Progenitor cell of endocrine pancreas (in vitro differentiated cells): ENCODE measurements at regions not wholly inside any gene's neighbourhood (a gene's known extent, or its start where the extent isn't known, plus 50 kb on each side); places are given as distances from the start of the nearest gene placed in this dataset.
A peak's percentile ranks its signal among the peaks of the same experiment; 100 is the strongest.

Experiments
- DNase-seq: peaks from one replicate; pipeline ENCODE4 v3.0.0; 2021; ENCODE audit warnings: low spot score; ENCODE audit not compliant: unreplicated experiment
- H3K27ac Mint-ChIP-seq: 2 replicates; pipeline ENCODE4 v1.8.0; 2021; ENCODE audit warnings: mild to moderate bottlenecking, moderate library complexity, mixed read lengths
- H3K27me3 Mint-ChIP-seq: 2 replicates; pipeline ENCODE4 v1.8.0; 2021; ENCODE audit warnings: mixed read lengths
- H3K36me3 Mint-ChIP-seq: 2 replicates; pipeline ENCODE4 v1.8.0; 2022; ENCODE audit warnings: mixed read lengths; ENCODE audit not compliant: insufficient read depth
- H3K4me1 Mint-ChIP-seq: 2 replicates; pipeline ENCODE4 v1.8.0; 2021; ENCODE audit warnings: low read depth, mixed read lengths
- H3K4me3 Mint-ChIP-seq: 2 replicates; pipeline ENCODE4 v1.8.0; 2021; ENCODE audit warnings: low read depth, mild to moderate bottlenecking, moderate library complexity, mixed read lengths
- H3K9me3 Mint-ChIP-seq: 2 replicates; pipeline ENCODE4 v1.8.0; 2021; ENCODE audit warnings: low read depth, mixed read lengths
- TF ChIP-seq, protein P1 (sequence below): fragments of 200-600 bp; sonication (generic); IDR thresholded peaks from one replicate; pipeline ENCODE4 v1.5.0; 2021; ENCODE audit warnings: antibody characterized with exemption, mild to moderate bottlenecking; ENCODE audit not compliant: unreplicated experiment

DNA sequence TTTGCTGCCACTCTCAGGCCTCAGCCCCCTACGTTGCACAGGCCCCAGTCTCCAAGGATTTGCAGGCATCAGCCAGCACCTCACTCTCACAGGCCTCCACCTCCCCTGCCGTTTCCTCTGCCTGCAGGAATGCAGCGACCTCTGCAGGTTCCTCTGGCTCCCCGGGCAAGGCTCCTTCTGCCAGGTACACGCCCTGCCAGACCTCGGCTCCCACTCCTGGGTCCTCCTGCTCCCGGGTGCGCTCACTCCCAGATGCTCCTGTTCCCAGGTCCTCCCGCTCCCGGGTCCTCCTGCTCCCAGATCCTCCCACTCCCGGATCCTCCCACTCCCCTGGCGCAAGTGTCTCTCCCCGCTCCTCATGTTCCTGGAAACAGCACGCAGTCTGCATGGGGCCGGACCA is 144.4 kb upstream of the RADX start:
- DNase-seq: no peak
- TF ChIP-seq, protein P1, sequence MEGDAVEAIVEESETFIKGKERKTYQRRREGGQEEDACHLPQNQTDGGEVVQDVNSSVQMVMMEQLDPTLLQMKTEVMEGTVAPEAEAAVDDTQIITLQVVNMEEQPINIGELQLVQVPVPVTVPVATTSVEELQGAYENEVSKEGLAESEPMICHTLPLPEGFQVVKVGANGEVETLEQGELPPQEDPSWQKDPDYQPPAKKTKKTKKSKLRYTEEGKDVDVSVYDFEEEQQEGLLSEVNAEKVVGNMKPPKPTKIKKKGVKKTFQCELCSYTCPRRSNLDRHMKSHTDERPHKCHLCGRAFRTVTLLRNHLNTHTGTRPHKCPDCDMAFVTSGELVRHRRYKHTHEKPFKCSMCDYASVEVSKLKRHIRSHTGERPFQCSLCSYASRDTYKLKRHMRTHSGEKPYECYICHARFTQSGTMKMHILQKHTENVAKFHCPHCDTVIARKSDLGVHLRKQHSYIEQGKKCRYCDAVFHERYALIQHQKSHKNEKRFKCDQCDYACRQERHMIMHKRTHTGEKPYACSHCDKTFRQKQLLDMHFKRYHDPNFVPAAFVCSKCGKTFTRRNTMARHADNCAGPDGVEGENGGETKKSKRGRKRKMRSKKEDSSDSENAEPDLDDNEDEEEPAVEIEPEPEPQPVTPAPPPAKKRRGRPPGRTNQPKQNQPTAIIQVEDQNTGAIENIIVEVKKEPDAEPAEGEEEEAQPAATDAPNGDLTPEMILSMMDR: no peak
- H3K4me3 Mint-ChIP-seq: no peak overlapping the region
- H3K36me3 Mint-ChIP-seq: peaks cover 1% of the 10 kb centered on the region
- no peaks in the 10 kb centered on the region for H3K27me3 Mint-ChIP-seq
- no peak overlapping the region for H3K27ac Mint-ChIP-seq
- no peaks in the 10 kb centered on the region for H3K4me1 Mint-ChIP-seq
- H3K9me3 Mint-ChIP-seq: peaks cover 10% of the 10 kb centered on the region

DNA sequence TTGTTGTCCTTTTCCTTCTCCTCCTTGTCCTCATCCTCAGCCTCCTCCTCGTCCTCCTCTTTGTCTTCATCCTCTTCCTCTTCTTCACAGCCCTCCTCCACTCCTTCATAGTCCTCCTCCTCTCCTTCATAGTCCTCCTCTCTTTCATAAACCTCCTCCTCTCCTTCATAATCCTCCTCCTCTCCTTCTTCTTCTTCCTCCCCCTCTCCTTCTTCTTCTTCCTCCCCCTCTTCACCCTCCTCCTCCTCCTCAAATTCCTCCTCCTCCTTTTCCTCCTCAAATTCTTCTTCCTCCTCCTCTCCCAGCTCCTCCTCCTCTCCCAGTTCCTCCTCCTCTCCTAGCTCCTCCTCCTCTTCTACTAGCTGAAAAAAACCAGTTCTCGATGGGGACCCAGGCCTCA is 143.8 kb upstream of the RADX start:
- no peak overlapping the region for H3K27ac Mint-ChIP-seq
- TF ChIP-seq, protein P1: no peak
- peaks cover 1% of the 10 kb centered on the region for H3K36me3 Mint-ChIP-seq
- no peaks in the 10 kb centered on the region for H3K27me3 Mint-ChIP-seq
- no peaks in the 10 kb centered on the region for H3K4me1 Mint-ChIP-seq
- DNase-seq: no peak
- H3K4me3 Mint-ChIP-seq: no peak overlapping the region
- H3K9me3 Mint-ChIP-seq: peaks cover 10% of the 10 kb centered on the region

DNA sequence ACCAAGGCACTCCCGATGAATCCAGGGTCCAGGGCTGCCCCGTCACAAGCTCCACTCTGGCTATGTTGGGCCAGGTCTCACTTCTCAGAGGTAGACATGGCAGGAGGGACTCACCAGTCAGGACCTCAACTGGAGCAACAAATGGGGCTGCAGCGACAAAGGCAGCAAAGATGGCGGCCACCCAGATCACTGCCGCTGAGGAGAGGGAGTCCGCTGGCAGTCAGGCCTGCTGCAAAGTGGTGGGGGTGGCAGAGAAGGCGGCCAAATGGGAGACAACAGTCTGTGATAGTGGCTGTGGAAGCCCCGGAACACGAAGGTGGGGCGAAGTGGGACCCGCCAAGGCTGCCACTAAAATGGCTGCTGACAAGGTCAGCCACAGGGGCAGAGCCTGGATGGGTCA is 143.3 kb upstream of the RADX start:
- Mint-ChIP-seq H3K4me3 (no peak overlapping the region), H3K27me3 (no peaks in the 10 kb centered on the region), H3K27ac (no peak overlapping the region), H3K9me3 (peaks cover 10% of the 10 kb centered on the region), H3K4me1 (no peaks in the 10 kb centered on the region), H3K36me3 (peaks cover 1% of the 10 kb centered on the region)
- DNase-seq: no peak
- TF ChIP-seq, protein P1: no peak

DNA sequence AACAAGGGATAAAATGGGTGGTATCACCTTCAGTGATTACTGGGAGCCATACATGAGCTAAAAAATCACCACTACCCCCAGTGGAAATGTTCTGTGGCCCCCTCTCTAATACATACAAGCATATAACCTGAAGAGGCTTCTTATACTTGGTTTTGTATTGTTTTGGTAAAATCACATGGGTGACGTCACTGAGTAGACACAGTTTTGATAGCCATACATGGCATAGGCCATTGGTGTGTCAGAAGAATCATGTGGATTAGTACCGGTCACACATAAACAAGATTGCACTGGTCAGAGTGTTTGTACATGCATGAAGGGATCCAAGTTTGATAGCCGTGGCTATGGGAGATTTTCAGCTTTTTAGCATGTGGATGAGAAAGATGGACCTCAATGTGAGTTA is 131.9 kb upstream of the RADX start:
- Mint-ChIP-seq H3K4me3 (no peak overlapping the region), H3K4me1 (no peaks in the 10 kb centered on the region), H3K9me3 (peaks cover 20% of the 10 kb centered on the region), H3K36me3 (no peaks in the 10 kb centered on the region), H3K27me3 (no peaks in the 10 kb centered on the region), H3K27ac (no peak overlapping the region)
- TF ChIP-seq, protein P1: no peak
- no peak for DNase-seq

DNA sequence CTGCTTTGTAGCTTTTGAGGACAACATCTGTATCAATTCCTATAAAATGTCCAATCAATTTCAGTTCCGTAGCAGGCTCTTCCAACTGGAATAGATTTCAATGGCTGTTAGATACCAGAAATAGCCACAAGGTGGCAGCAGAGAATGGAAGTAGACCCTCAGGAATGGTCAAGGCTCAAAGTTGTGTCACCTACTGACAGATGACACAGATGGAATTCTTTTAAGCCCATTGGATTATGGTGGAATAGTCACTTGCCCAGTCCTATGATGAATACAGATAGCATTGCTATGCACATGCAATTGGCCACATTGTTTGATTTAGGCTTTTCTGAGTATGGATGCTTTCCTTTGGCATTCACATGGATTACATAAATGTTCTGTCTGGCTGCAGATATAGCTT is 130.4 kb upstream of the RADX start:
- DNase-seq: peak; percentile 43
- Mint-ChIP-seq H3K9me3 (peaks cover 14% of the 10 kb centered on the region), H3K4me3 (no peak overlapping the region), H3K4me1 (no peaks in the 10 kb centered on the region), H3K36me3 (no peaks in the 10 kb centered on the region), H3K27ac (no peak overlapping the region), H3K27me3 (no peaks in the 10 kb centered on the region)
- TF ChIP-seq, protein P1: peak; percentile 79
